Neural cell (in vitro differentiated cells): ENCODE measurements at regions not wholly inside any gene's neighbourhood (a gene's known extent, or its start where the extent isn't known, plus 50 kb on each side); places are given as distances from the start of the nearest gene placed in this dataset.

ENCODE experiments used
- H2AFZ ChIP-seq: fragments of 200-600, 300-800 bp; sonication (generic), shearing (Covaris generic); 2 replicates; pipeline ENCODE4 v1.6.0; 2014; ENCODE audit warnings: low read depth, mild to moderate bottlenecking, antibody characterized with exemption, low read length, moderate library complexity
- H3F3A ChIP-seq: fragments of 200-600 bp; shearing (Covaris generic); 2 replicates; pipeline ENCODE4 v1.6.1; 2016; ENCODE audit warnings: mild to moderate bottlenecking, moderate library complexity, mixed read lengths, antibody characterized with exemption, low read length; ENCODE audit not compliant: insufficient read depth, poor library complexity, severe bottlenecking
- H3K27ac ChIP-seq: fragments of 200-600, 300-800 bp; sonication (generic), shearing (Covaris generic); 2 replicates; pipeline ENCODE4 v1.5.1; 2014; ENCODE audit warnings: mild to moderate bottlenecking, low read length, moderate library complexity
- H3K27me3 ChIP-seq: fragments of 300-800, 200-600 bp; sonication (generic), shearing (Covaris generic); 2 replicates; pipeline ENCODE4 v1.6.0; 2014; ENCODE audit warnings: mild to moderate bottlenecking, low read depth, low read length, moderate library complexity; ENCODE audit not compliant: insufficient read depth
- H3K36me3 ChIP-seq: fragments of 300-800, 200-600 bp; sonication (generic), shearing (Covaris generic); 2 replicates; pipeline ENCODE4 v1.5.1; 2014; ENCODE audit warnings: mild to moderate bottlenecking, antibody characterized with exemption, low read length, moderate library complexity; ENCODE audit not compliant: insufficient read depth
- H3K4me2 ChIP-seq: fragments of 300-800, 200-600 bp; sonication (generic), shearing (Covaris generic); 2 replicates; pipeline ENCODE4 v1.6.0; 2014; ENCODE audit warnings: mild to moderate bottlenecking, low read length
- H3K4me3 ChIP-seq: fragments of 300-800, 200-600 bp; sonication (generic), shearing (Covaris generic); 2 replicates; pipeline ENCODE4 v1.5.1; 2014; ENCODE audit warnings: mild to moderate bottlenecking, low read length, moderate library complexity
- H3K79me2 ChIP-seq: fragments of 200-600 bp; shearing (Covaris generic); replicated peaks from 2 replicates; pipeline ENCODE4 v1.6.0; 2014; ENCODE audit warnings: mild to moderate bottlenecking, low read length, moderate library complexity; ENCODE audit not compliant: insufficient read depth
- H3K9ac ChIP-seq: fragments of 300-800, 200-600 bp; sonication (generic), shearing (Covaris generic); 2 replicates; pipeline ENCODE4 v1.6.1; 2016; ENCODE audit warnings: mild to moderate bottlenecking, low read length, mixed read lengths
- H3K9me2 ChIP-seq: fragments of 200-600 bp; shearing (Covaris generic); 2 replicates; pipeline ENCODE4 v1.6.1; 2016; ENCODE audit warnings: mild to moderate bottlenecking, low read length, mixed read lengths; ENCODE audit not compliant: insufficient read depth
- H3K9me3 ChIP-seq: fragments of 200-600, 300-800 bp; sonication (generic), shearing (Covaris generic); 2 replicates; pipeline ENCODE4 v1.6.1; 2016; ENCODE audit warnings: mild to moderate bottlenecking, mixed run types, low read length, moderate library complexity, mixed read lengths
- H4K20me1 ChIP-seq: fragments of 200-600 bp; shearing (Covaris generic); 2 replicates; pipeline ENCODE4 v1.6.1; 2016; ENCODE audit warnings: mild to moderate bottlenecking, mixed run types; ENCODE audit not compliant: insufficient read depth
- CTCF ChIP-seq: fragments of 450-650 bp; IDR thresholded peaks from 2 replicates; pipeline ENCODE4 v1.5.1; 2014; ENCODE audit warnings: antibody characterized with exemption, mild to moderate bottlenecking, moderate library complexity; ENCODE audit not compliant: poor library complexity, severe bottlenecking
- EP300 ChIP-seq: fragments of 450-650 bp; conservative IDR thresholded peaks from 2 replicates; pipeline ENCODE4 v1.6.1; 2014; ENCODE audit warnings: antibody characterized with exemption, mild to moderate bottlenecking, moderate library complexity; ENCODE audit not compliant: poor library complexity, severe bottlenecking
- EZH2 ChIP-seq: fragments of 200-600, 300-800 bp; shearing (Covaris generic), sonication (generic); IDR thresholded peaks from 2 replicates; pipeline ENCODE4 v1.6.1; 2014; ENCODE audit warnings: antibody characterized with exemption, low read length, borderline replicate concordance, mild to moderate bottlenecking; ENCODE audit not compliant: insufficient read depth, poor library complexity, severe bottlenecking
- MXI1 ChIP-seq: fragments of 450-650 bp; conservative IDR thresholded peaks from 2 replicates; pipeline ENCODE4 v1.6.1; 2014; ENCODE audit warnings: antibody characterized with exemption, mild to moderate bottlenecking; ENCODE audit not compliant: poor library complexity, severe bottlenecking
- POLR2AphosphoS5 ChIP-seq: IDR thresholded peaks from 2 replicates; pipeline ENCODE4 v1.6.1; 2012
- RAD21 ChIP-seq: fragments of 450-650 bp; conservative IDR thresholded peaks from 2 replicates; pipeline ENCODE4 v1.6.1; 2014; ENCODE audit warnings: antibody characterized with exemption, mild to moderate bottlenecking, moderate library complexity
- REST ChIP-seq: IDR thresholded peaks from 2 replicates; pipeline ENCODE4 v1.6.1; 2012; ENCODE audit warnings: borderline replicate concordance
- SMC3 ChIP-seq: fragments of 450-650 bp; conservative IDR thresholded peaks from 2 replicates; pipeline ENCODE4 v1.6.1; 2014; ENCODE audit warnings: antibody characterized with exemption, mild to moderate bottlenecking, moderate library complexity; ENCODE audit not compliant: poor library complexity
- TAF1 ChIP-seq: IDR thresholded peaks from 2 replicates; pipeline ENCODE4 v1.6.1; 2012; ENCODE audit warnings: low read depth

DNA sequence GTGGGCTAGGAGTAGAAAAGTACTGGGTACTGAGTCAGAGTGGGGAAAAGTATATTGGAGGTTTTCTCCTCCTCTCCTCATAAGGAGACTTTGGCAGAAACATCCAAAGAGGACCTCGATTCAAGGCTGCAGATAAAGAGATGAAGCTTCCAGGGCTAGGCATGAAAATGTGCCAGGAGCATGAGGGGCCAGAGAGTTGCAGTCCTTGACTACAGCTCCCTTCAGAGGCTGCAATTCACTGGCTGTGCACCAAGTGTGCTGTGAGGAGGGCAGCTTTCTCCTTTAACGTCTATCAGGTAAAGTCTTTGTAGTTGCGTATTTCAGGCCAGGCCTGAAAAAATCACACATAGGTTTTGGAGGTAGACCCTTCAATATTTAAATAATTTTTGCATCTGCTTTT is 174.9 kb upstream of the VEGFC start:
- H3K9me2 ChIP-seq, result no peaks in the 10 kb centered on the region
- no peaks in the 10 kb centered on the region for H4K20me1 ChIP-seq
- no peaks in the 10 kb centered on the region for H3K36me3 ChIP-seq
- no peaks in the 10 kb centered on the region for H3K27me3 ChIP-seq
- H3K4me3 ChIP-seq, result no peak overlapping the region
- no peak overlapping the region for H3K4me2 ChIP-seq
- H3K9me3 ChIP-seq, result no peaks in the 10 kb centered on the region
- H3K27ac ChIP-seq, result no peak overlapping the region
- TF ChIP-seq REST, result no peak
- no peak for TF ChIP-seq EZH2
- TF ChIP-seq RAD21, result no peak
- no peak for TF ChIP-seq CTCF
- no peak for TF ChIP-seq POLR2AphosphoS5
- TF ChIP-seq SMC3, result no peak
- no peak for TF ChIP-seq EP300
- TF ChIP-seq TAF1, result no peak
- no peaks in the 10 kb centered on the region for H3F3A ChIP-seq
- H3K9ac ChIP-seq, result no peak overlapping the region
- H3K79me2 ChIP-seq, result no peaks in the 10 kb centered on the region
- no peak overlapping the region for H2AFZ ChIP-seq

GRCh38 chr4:176968094-176968493 is 175.4 kb upstream of the VEGFC start:
- no peak overlapping the region for H3K4me3 ChIP-seq
- TF ChIP-seq EP300 (no peak), RAD21 (no peak), CTCF (no peak), TAF1 (no peak), POLR2AphosphoS5 (no peak), REST (no peak), SMC3 (no peak), EZH2 (no peak), MXI1 (no peak)
- no peak overlapping the region for H3K4me2 ChIP-seq
- H2AFZ ChIP-seq, result no peak overlapping the region
- no peaks in the 10 kb centered on the region for H3K36me3 ChIP-seq
- no peaks in the 10 kb centered on the region for H3K9me2 ChIP-seq
- no peaks in the 10 kb centered on the region for H3F3A ChIP-seq
- H3K27me3 ChIP-seq, result no peaks in the 10 kb centered on the region
- H3K9me3 ChIP-seq, result no peaks in the 10 kb centered on the region
- H3K79me2 ChIP-seq, result no peaks in the 10 kb centered on the region
- no peak overlapping the region for H3K27ac ChIP-seq
- no peaks in the 10 kb centered on the region for H4K20me1 ChIP-seq
- H3K9ac ChIP-seq, result no peak overlapping the region
